COLO668 (cell line): ENCODE measurements at regions not wholly inside any gene's neighbourhood (a gene's known extent, or its start where the extent isn't known, plus 50 kb on each side); places are given as distances from the start of the nearest gene placed in this dataset.
A peak's percentile ranks its signal among the peaks of the same experiment; 100 is the strongest.

ENCODE experiments used
- DNase-seq: peaks from one replicate; lab custom pipeline; 2025; ENCODE audit not compliant: unreplicated experiment; lab: John Stamatoyannopoulos, UW

DNA sequence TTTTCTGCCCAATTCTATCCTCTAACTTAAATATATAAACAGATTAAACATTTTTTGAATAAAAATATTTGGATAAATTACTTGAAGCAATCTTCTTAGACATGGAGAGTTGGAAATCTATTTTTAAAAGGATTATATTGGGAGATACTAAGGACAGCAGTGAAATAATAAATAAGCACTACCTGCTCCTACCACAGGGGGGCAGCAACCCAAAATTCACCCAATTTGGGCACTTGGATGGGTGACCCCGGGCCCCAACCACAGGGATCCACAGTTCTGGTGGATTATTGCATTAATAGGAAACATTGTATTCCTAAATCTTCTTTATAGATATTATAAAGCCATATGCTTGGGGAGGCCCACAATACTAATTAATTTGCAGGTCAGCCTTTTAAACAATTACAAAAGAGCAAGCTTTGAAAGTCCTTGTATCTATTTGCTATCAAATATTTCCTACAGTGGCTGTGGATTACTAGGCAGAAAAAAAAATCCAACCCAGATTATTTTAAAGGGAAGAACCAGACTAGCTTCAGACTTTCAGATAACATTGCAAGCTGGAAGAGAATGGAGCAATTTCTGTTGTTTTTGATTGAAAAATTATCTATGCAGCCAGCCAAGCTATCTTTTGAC, 66.4 kb upstream of the PDE10A start:
- DNase-seq: peak; percentile 29

DNA sequence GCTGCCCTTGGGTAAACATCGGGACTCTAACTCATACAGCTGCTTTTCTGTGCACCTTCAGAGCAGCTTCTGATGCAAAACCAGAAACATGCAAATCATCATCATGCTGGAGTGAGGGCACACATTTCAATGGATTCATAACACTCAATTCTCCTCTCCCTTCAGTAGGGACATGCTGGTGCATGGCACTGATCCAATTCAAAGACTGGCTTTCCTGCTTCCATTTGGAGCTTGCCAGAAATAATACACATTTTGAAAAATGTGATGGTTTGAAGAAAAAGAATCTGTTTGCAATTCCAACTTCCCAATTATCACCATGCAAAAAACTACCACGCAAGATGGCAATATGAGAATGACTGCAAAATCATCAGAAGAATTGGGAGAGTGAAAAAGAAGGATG, 65.2 kb upstream of the PDE10A start:
- peak; percentile 29 for DNase-seq

DNA sequence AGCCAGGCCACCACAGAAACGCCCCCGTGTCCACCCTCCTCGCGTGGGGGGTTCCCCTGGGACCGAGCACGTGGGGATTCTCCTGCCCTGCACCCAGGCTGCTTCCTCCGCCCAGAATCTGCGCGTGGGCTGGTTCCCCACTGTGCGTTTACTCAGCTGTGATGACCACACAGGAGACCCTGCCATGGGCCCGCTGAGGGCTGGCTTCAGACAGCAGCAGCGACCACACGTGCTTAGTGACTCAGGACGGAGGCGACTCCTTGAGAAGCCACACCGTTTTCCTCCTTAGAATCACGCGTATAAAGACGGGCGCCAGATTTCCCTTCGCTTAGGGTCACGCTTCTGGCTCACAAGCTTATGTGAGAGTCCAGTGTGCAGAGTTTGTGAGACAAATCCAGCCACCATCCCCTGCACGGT, 63.9 kb upstream of the PDE10A start:
- no peak for DNase-seq

GRCh38 chr6:165726290-165726875, 63.3 kb upstream of the PDE10A start:
- DNase-seq: no peak

GRCh38 chr6:165725201-165725600, 62.2 kb upstream of the PDE10A start:
- DNase-seq: no peak

GRCh38 chr6:165723326-165723725, 60.3 kb upstream of the PDE10A start:
- no peak for DNase-seq

- DNase-seq: no peak
Observed at GRCh38 chr6:165722022-165722421, 59.0 kb upstream of the PDE10A start.

- no peak for DNase-seq
Observed at GRCh38 chr6:165721356-165721755, 58.3 kb upstream of the PDE10A start.

- DNase-seq: no peak
Observed at GRCh38 chr6:165718491-165718891, 55.5 kb upstream of the PDE10A start.

DNA sequence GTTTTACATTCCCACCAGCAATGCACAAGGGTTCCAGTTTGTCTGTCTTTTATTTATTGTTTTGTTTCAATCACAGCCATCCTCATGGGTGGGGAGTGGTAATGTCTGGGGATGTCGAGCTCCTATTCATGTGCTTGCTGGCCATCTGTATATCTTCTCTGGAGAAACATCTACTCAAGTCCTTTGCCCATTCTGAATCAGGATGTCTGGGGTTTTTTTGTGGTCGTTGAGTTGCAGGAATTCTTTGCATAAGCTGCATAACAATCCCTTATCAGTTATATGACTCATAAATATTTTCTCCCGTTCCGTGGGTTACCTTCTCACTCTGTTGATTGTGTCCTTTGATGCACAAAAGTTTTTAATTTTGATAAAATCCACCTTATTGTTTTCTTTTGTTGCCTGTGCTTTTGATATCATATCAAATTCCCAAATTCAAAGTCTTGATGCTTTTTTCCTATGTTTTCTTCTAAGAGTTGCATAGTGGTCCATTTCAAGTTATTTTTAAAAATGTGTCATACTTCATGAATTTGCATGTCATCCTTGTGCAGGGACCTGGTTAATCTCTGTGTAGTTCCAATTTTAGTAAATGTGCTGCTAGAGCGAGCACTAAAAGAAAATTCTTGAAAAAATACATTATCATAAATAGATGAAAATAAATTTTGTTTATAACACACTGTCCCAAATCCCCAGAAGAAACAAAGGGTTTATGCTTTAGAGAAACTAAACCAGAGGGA, 54.9 kb upstream of the PDE10A start:
- no peak for DNase-seq

DNA sequence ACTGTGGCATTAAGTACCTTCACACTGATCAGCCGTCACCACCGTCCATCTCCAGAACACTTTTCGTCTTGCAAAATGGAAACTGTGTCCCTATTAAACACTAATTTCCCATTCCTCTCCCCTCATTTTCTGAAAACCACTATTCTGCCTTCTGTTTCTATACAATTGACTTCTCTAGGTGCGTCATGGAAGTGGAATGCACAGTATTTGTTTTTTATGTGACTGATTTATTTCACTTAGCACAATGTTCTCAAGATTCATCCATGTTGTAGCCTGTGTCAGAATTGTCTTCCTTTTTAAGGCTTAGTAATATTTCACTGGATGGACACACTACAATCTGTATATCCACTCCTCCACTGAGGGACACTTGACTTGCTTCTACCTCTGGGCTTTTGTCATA, 53.8 kb upstream of the PDE10A start:
- no peak for DNase-seq

- no peak for DNase-seq
Observed at GRCh38 chr6:165715428-165715827, 52.4 kb upstream of the PDE10A start.

DNA sequence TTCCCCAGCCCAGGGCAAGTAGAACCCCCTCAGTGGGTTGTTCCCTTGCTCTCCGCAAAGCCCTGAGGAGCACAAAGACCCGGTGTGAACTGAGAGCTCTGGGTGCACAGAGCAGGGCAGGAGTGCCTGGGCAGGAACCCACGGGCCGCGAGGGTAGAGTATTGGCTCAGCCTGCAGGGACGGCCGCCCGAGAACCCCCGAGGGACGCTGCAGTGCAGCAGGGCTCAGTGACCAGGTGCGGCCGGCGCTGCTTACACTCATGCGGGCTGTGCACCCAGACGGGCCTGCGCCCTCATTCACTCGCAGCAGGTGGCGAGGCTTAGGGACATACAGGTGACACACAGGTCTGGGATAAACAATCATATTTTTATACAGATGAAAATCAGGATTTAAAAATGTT, 51.9 kb upstream of the PDE10A start:
- no peak for DNase-seq

GRCh38 chr6:165713845-165714466, 50.9 kb upstream of the PDE10A start:
- no peak for DNase-seq
